ENCODE measurements at regions not wholly inside any gene's neighbourhood (a gene's known extent, or its start where the extent isn't known, plus 50 kb on each side); places are given as distances from the start of the nearest gene placed in this dataset.

DNA sequence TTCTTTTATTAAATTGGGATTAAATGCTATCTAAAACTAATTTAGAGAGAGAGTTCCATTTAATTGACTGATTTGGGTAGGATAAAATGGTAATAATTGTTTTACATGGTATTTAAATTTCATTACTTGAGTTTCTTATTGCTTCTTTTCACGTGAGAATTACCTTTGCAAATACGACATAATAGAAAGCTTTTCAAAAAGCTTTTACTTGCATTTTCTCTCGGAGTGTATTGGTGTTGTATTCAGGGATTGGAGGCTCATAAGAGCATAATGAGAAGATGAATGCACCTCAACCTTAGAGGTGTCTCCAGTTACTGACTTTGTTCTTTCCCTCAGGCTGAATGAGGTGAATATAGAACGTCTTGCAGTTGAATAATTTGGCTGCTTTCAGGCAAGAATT is 67.4 kb upstream of the CPHXL start:
- peaks cover 23% of the 10 kb centered on the region for H3K9me3 Mint-ChIP-seq (ENCODE audit: unreplicated experiment)
- peaks cover 2% of the 10 kb centered on the region for H3K27me3 Mint-ChIP-seq (ENCODE audit: unreplicated experiment)
- no peaks in the 10 kb centered on the region for H3K4me1 Mint-ChIP-seq (ENCODE audit: unreplicated experiment)
- no peaks in the 10 kb centered on the region for H3K36me3 Mint-ChIP-seq (ENCODE audit: low read depth, unreplicated experiment)
- no peak overlapping the region for H3K27ac Mint-ChIP-seq (ENCODE audit: unreplicated experiment)
- DNase-seq (ENCODE audit: low spot score) = no peak
- TF ChIP-seq, protein P1, sequence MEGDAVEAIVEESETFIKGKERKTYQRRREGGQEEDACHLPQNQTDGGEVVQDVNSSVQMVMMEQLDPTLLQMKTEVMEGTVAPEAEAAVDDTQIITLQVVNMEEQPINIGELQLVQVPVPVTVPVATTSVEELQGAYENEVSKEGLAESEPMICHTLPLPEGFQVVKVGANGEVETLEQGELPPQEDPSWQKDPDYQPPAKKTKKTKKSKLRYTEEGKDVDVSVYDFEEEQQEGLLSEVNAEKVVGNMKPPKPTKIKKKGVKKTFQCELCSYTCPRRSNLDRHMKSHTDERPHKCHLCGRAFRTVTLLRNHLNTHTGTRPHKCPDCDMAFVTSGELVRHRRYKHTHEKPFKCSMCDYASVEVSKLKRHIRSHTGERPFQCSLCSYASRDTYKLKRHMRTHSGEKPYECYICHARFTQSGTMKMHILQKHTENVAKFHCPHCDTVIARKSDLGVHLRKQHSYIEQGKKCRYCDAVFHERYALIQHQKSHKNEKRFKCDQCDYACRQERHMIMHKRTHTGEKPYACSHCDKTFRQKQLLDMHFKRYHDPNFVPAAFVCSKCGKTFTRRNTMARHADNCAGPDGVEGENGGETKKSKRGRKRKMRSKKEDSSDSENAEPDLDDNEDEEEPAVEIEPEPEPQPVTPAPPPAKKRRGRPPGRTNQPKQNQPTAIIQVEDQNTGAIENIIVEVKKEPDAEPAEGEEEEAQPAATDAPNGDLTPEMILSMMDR (IDR thresholded peaks at IDR 0.05; ENCODE audit: unreplicated experiment) = no peak
- H3K4me3 Mint-ChIP-seq (ENCODE audit: unreplicated experiment) = no peak overlapping the region

DNA sequence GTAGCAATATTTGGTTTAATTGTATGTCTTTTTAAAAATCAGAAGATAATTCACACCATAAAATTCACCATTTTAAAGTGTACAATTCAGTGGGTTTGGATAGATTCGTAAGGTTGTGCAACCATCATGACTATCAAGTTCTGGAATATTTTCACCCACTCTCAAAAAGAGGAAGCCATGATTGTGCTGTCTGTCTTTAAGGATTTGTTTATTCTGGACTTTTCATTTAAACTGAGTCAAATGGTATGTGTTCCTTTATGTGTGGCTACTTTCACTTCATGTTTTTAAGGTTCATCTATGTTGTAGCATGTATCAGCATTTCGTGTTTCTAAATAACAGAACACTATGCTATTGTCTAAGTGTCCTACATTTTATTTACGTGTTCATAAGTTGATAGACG is 68.1 kb upstream of the CPHXL start:
- Mint-ChIP-seq H3K4me1 (ENCODE audit: unreplicated experiment) (no peaks in the 10 kb centered on the region), H3K4me3 (ENCODE audit: unreplicated experiment) (no peak overlapping the region), H3K27me3 (ENCODE audit: unreplicated experiment) (peaks cover 2% of the 10 kb centered on the region), H3K27ac (ENCODE audit: unreplicated experiment) (no peak overlapping the region), H3K36me3 (ENCODE audit: low read depth, unreplicated experiment) (no peaks in the 10 kb centered on the region), H3K9me3 (ENCODE audit: unreplicated experiment) (peaks cover 31% of the 10 kb centered on the region)
- TF ChIP-seq, protein P1 (IDR thresholded peaks at IDR 0.05; ENCODE audit: unreplicated experiment) = no peak
- no peak for DNase-seq (ENCODE audit: low spot score)

DNA sequence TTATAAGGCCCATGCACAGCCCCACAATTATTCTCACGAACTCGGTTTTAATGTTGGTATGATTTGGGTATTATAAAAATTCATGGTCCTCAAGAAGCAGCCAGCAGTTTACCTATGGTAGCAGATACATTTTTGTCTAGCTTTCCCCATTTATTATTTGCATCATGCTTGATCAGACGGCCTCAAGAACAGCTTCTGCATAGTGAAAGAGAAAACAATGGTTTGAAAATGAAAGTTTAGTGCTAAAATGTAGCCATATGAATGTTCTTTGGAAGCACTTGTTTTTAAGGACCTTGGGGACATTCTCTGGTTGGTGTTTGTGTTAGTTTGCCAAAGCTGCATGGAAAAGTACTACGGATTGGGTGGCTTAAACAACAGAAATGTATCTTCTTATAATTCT is 72.4 kb upstream of the CPHXL start:
- H3K4me1 Mint-ChIP-seq (ENCODE audit: unreplicated experiment) = no peaks in the 10 kb centered on the region
- no peak overlapping the region for H3K4me3 Mint-ChIP-seq (ENCODE audit: unreplicated experiment)
- peaks cover 31% of the 10 kb centered on the region for H3K9me3 Mint-ChIP-seq (ENCODE audit: unreplicated experiment)
- no peak overlapping the region for H3K27ac Mint-ChIP-seq (ENCODE audit: unreplicated experiment)
- no peak for DNase-seq (ENCODE audit: low spot score)
- peaks cover 2% of the 10 kb centered on the region for H3K27me3 Mint-ChIP-seq (ENCODE audit: unreplicated experiment)
- no peaks in the 10 kb centered on the region for H3K36me3 Mint-ChIP-seq (ENCODE audit: low read depth, unreplicated experiment)
- TF ChIP-seq, protein P1 (IDR thresholded peaks at IDR 0.05; ENCODE audit: unreplicated experiment) = no peak

DNA sequence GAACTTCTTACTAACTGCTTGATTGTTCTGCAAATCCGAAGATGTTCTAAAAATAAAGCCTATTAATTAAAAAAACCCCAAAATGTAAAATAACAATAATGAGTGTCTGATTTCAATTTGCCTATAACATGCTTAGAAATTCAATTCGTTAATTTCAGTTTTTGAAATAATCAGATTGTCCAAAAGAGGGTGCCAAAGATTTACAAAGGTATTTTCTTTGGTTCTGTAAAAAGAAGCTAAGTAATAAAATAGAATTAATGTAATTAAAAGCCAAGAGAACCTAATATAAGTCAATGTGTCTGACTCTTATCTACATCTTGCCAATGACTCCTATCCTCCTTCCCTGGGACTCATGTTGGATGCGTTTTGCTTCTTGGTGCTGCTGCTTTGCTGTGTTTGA is 75.0 kb upstream of the CPHXL start:
- TF ChIP-seq, protein P1 (IDR thresholded peaks at IDR 0.05; ENCODE audit: unreplicated experiment) = no peak
- H3K27ac Mint-ChIP-seq (ENCODE audit: unreplicated experiment) = no peak overlapping the region
- peaks cover 2% of the 10 kb centered on the region for H3K27me3 Mint-ChIP-seq (ENCODE audit: unreplicated experiment)
- H3K4me3 Mint-ChIP-seq (ENCODE audit: unreplicated experiment) = no peak overlapping the region
- H3K4me1 Mint-ChIP-seq (ENCODE audit: unreplicated experiment) = no peaks in the 10 kb centered on the region
- DNase-seq (ENCODE audit: low spot score) = no peak
- H3K36me3 Mint-ChIP-seq (ENCODE audit: low read depth, unreplicated experiment) = peaks cover 5% of the 10 kb centered on the region
- H3K9me3 Mint-ChIP-seq (ENCODE audit: unreplicated experiment) = peaks cover 36% of the 10 kb centered on the region

DNA sequence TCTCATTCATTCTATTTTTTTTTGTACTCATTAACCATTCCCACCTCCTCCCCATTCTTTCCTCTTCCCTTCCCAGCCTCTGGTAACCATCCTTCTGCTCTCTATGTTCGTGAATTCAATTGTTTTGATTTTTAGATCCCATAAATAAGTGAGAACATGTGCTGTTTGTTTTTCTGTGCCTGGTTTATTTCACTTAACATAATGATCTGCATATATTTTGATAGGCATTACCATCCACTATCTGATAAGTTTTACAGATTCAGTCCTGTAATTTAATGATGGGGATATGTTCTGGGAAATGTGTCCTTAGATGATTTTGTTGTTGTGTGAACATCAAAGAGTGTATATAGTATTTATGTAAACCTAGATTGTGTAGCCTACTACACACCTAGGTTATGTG is 77.5 kb upstream of the CPHXL start:
- no peak overlapping the region for H3K4me3 Mint-ChIP-seq (ENCODE audit: unreplicated experiment)
- no peak overlapping the region for H3K27ac Mint-ChIP-seq (ENCODE audit: unreplicated experiment)
- H3K4me1 Mint-ChIP-seq (ENCODE audit: unreplicated experiment) = no peaks in the 10 kb centered on the region
- peaks cover 5% of the 10 kb centered on the region for H3K36me3 Mint-ChIP-seq (ENCODE audit: low read depth, unreplicated experiment)
- H3K27me3 Mint-ChIP-seq (ENCODE audit: unreplicated experiment) = peaks cover 2% of the 10 kb centered on the region
- TF ChIP-seq, protein P1 (IDR thresholded peaks at IDR 0.05; ENCODE audit: unreplicated experiment) = no peak
- no peak for DNase-seq (ENCODE audit: low spot score)
- H3K9me3 Mint-ChIP-seq (ENCODE audit: unreplicated experiment) = peaks cover 28% of the 10 kb centered on the region
